ENCODE measurements at regions not wholly inside any gene's neighbourhood (a gene's known extent, or its start where the extent isn't known, plus 50 kb on each side); places are given as distances from the start of the nearest gene placed in this dataset.

DNA sequence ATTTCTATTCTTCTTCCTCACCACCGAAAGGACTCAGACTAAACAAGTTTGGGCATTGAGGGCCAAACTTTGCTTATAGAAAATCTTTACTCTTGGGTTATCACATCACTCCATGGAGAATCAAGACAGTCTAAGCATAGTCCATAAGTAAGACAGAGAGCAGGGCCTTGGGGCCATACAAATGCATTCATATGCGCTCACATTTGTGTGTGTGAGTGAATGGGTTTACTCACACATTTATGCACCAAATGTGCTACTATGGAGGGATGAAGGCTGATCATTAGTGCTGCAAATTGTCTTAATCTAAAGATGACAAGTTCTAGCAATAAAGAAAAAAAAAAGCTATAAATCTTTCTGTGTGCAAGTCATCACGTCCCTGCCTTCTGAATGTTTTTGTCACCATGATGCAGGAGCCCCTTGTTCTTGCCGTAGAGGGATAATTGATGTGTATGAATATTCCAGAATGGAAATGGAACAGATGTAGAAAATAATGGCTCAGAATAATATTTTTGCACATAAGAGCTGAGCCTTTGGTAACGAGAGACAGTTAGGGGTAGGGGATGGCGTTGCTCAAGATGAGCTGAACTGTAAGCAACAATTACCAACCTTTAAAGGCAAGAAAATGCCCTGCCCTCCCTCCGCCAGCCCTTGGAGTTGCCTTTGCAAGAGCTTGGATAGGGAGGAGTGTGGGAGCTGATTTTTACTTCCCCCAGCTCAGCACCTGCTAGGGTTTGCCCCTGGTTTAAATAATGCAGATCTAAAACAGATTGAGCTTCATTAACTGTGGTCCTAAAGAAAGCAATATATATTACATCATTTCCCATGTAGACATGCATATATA, 52.3 kb upstream of the IKBKE start:
- Mint-ChIP-seq H3K27ac (ENCODE audit: unreplicated experiment) (no peak overlapping the region), H3K4me3 (ENCODE audit: unreplicated experiment) (no peak overlapping the region), H3K9me3 (ENCODE audit: unreplicated experiment) (no peaks in the 10 kb centered on the region), H3K36me3 (ENCODE audit: low read depth, unreplicated experiment) (peaks cover 45% of the 10 kb centered on the region), H3K27me3 (ENCODE audit: unreplicated experiment) (peaks cover 4% of the 10 kb centered on the region), H3K4me1 (ENCODE audit: unreplicated experiment) (peaks cover 12% of the 10 kb centered on the region)
- DNase-seq (ENCODE audit: low spot score), result no peak
- TF ChIP-seq CTCF (IDR thresholded peaks at IDR 0.05; ENCODE audit: unreplicated experiment), result no peak

- no peak for TF ChIP-seq CTCF (IDR thresholded peaks at IDR 0.05; ENCODE audit: unreplicated experiment)
Measured at GRCh38 chr1:206419250-206419649, 51.0 kb upstream of the IKBKE start.

DNA sequence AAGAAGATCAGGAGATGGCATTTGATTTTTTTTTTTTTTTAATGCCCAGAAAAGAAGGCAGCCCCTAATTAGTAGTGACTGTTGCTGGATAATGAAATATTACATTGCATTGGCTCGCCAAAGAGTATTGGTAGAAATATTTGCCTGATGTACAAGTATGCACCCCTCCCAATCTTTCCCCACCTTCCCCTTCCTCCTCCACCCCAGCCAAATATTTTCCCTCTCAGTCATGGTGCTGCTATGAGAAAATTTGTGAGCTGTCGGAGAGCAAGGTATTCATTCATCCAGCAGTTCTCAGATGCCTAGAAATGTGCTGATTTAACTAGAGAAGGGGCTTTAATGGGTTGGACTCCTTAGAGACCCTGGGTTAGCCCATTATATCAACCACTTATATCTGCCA, 50.5 kb upstream of the IKBKE start:
- Mint-ChIP-seq H3K9me3 (ENCODE audit: unreplicated experiment) (no peaks in the 10 kb centered on the region), H3K36me3 (ENCODE audit: low read depth, unreplicated experiment) (peaks cover 43% of the 10 kb centered on the region), H3K27ac (ENCODE audit: unreplicated experiment) (no peak overlapping the region), H3K4me1 (ENCODE audit: unreplicated experiment) (peaks cover 13% of the 10 kb centered on the region), H3K27me3 (ENCODE audit: unreplicated experiment) (no peaks in the 10 kb centered on the region), H3K4me3 (ENCODE audit: unreplicated experiment) (no peak overlapping the region)
- DNase-seq (ENCODE audit: low spot score), result no peak
- TF ChIP-seq CTCF (IDR thresholded peaks at IDR 0.05; ENCODE audit: unreplicated experiment), result no peak

More at GRCh38 chr1:206419250-206419649, 51.0 kb upstream of the IKBKE start:
- Mint-ChIP-seq H3K9me3 (ENCODE audit: unreplicated experiment) (no peaks in the 10 kb centered on the region), H3K4me3 (ENCODE audit: unreplicated experiment) (no peak overlapping the region), H3K27ac (ENCODE audit: unreplicated experiment) (no peak overlapping the region), H3K4me1 (ENCODE audit: unreplicated experiment) (peaks cover 12% of the 10 kb centered on the region), H3K27me3 (ENCODE audit: unreplicated experiment) (no peaks in the 10 kb centered on the region), H3K36me3 (ENCODE audit: low read depth, unreplicated experiment) (peaks cover 46% of the 10 kb centered on the region)
- DNase-seq (ENCODE audit: low spot score), result no peak

DNA sequence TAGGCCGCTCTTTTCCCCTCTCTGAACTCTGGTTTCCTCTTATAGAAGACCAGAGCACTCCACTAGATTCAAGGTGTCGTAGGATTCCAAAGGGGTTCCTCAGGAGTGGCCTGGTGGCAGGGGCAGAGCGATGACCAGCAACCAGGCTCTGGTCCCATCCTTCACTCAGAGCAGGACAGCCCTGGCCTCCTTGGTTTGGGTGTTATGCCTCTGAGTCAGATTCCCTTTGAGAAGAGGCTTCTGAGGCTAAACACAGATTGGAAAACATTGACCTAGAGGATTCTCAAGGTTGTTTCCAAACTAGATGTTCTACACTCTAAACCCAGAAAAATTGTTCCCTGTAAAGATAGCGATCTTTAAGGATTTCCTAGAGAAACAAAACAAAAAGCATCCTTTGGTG, 49.8 kb upstream of the IKBKE start:
- no peak for TF ChIP-seq CTCF (IDR thresholded peaks at IDR 0.05; ENCODE audit: unreplicated experiment)
- DNase-seq (ENCODE audit: low spot score), result no peak
- Mint-ChIP-seq H3K9me3 (ENCODE audit: unreplicated experiment) (no peaks in the 10 kb centered on the region), H3K4me3 (ENCODE audit: unreplicated experiment) (no peak overlapping the region), H3K27ac (ENCODE audit: unreplicated experiment) (no peak overlapping the region), H3K27me3 (ENCODE audit: unreplicated experiment) (no peaks in the 10 kb centered on the region), H3K36me3 (ENCODE audit: low read depth, unreplicated experiment) (peaks cover 40% of the 10 kb centered on the region), H3K4me1 (ENCODE audit: unreplicated experiment) (peaks cover 15% of the 10 kb centered on the region)

Data from endothelial cell (in vitro differentiated cells).